GM21447 (cell line): ENCODE measurements at regions not wholly inside any gene's neighbourhood (a gene's known extent, or its start where the extent isn't known, plus 50 kb on each side); places are given as distances from the start of the nearest gene placed in this dataset.
"Not testable (repeated sequence)": the region's sequence is repeated elsewhere in the genome, so short reads cannot be mapped to it uniquely, and the experiment has no call there.

Experiments used
- ATAC-seq: cut with Tn5 transposase; IDR thresholded peaks from one replicate; pipeline ENCODE4 v1.9.1; 2021; ENCODE audit not compliant: unreplicated experiment

GRCh38 chr12:31822761-31823160, 93.9 kb upstream of the AMN1 start:
- ATAC-seq: no peak

- no peak for ATAC-seq
Measured at GRCh38 chr12:31821484-31821883, 92.7 kb upstream of the AMN1 start.

- ATAC-seq: no peak
Measured at GRCh38 chr12:31820832-31821231, 92.0 kb upstream of the AMN1 start.

GRCh38 chr12:31819427-31819826, 90.6 kb upstream of the AMN1 start:
- ATAC-seq: no peak

GRCh38 chr12:31818623-31819268, 89.9 kb upstream of the AMN1 start:
- ATAC-seq: no peak

- no peak for ATAC-seq
Measured at GRCh38 chr12:31817120-31817519, 88.3 kb upstream of the AMN1 start.

- no peak for ATAC-seq
Measured at GRCh38 chr12:31815096-31815495, 86.3 kb upstream of the AMN1 start.

GRCh38 chr12:31813305-31813704, 84.5 kb upstream of the AMN1 start:
- ATAC-seq: no peak

- ATAC-seq: no peak
Measured at GRCh38 chr12:31807773-31808097, 78.9 kb upstream of the AMN1 start.

- not testable (repeated sequence) for ATAC-seq
Measured at GRCh38 chr12:31807081-31807772, 78.4 kb upstream of the AMN1 start.

GRCh38 chr12:31805681-31806080, 76.9 kb upstream of the AMN1 start:
- not testable (repeated sequence) for ATAC-seq

- ATAC-seq: not testable (repeated sequence)
Measured at GRCh38 chr12:31804707-31805106, 75.9 kb upstream of the AMN1 start.

- ATAC-seq: peak; percentile 45
Measured at GRCh38 chr12:31804185-31804504, 75.3 kb upstream of the AMN1 start.

GRCh38 chr12:31803306-31804184, 74.7 kb upstream of the AMN1 start:
- ATAC-seq: no peak

GRCh38 chr12:31801872-31802271, 73.1 kb upstream of the AMN1 start:
- ATAC-seq: no peak

- no peak for ATAC-seq
Measured at GRCh38 chr12:31797230-31797872, 68.5 kb upstream of the AMN1 start.

GRCh38 chr12:31796270-31796951, 67.6 kb upstream of the AMN1 start:
- no peak for ATAC-seq

GRCh38 chr12:31794745-31795144, 65.9 kb upstream of the AMN1 start:
- ATAC-seq: no peak

GRCh38 chr12:31791265-31791664, 62.4 kb upstream of the AMN1 start:
- ATAC-seq: not testable (repeated sequence)

GRCh38 chr12:31790759-31791158, 61.9 kb upstream of the AMN1 start:
- no peak for ATAC-seq

GRCh38 chr12:31785318-31785717, 56.5 kb upstream of the AMN1 start:
- no peak for ATAC-seq
